ENCODE measurements at regions not wholly inside any gene's neighbourhood (a gene's known extent, or its start where the extent isn't known, plus 50 kb on each side); places are given as distances from the start of the nearest gene placed in this dataset.

- TF ChIP-seq, protein P1, sequence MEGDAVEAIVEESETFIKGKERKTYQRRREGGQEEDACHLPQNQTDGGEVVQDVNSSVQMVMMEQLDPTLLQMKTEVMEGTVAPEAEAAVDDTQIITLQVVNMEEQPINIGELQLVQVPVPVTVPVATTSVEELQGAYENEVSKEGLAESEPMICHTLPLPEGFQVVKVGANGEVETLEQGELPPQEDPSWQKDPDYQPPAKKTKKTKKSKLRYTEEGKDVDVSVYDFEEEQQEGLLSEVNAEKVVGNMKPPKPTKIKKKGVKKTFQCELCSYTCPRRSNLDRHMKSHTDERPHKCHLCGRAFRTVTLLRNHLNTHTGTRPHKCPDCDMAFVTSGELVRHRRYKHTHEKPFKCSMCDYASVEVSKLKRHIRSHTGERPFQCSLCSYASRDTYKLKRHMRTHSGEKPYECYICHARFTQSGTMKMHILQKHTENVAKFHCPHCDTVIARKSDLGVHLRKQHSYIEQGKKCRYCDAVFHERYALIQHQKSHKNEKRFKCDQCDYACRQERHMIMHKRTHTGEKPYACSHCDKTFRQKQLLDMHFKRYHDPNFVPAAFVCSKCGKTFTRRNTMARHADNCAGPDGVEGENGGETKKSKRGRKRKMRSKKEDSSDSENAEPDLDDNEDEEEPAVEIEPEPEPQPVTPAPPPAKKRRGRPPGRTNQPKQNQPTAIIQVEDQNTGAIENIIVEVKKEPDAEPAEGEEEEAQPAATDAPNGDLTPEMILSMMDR (IDR thresholded peaks at IDR 0.05; ENCODE audit: insufficient read depth, low read depth, low read length, missing control alignments), result no peak
- no peak for DNase-seq (ENCODE audit: low read depth)
- H3K4me3 ChIP-seq (ENCODE audit: low read length), result no peak overlapping the region
Measured at GRCh38 chr3:2041931-2042330, 56.7 kb upstream of the CNTN4 start.
